H54 (cell line): ENCODE measurements at regions not wholly inside any gene's neighbourhood (a gene's known extent, or its start where the extent isn't known, plus 50 kb on each side); places are given as distances from the start of the nearest gene placed in this dataset.

Experiments used
- DNase-seq: peaks from one replicate; pipeline ENCODE4 v3.0.0; 2011; ENCODE audit warnings: low spot score, mixed read lengths; ENCODE audit not compliant: insufficient read length
- FAIRE-seq: peaks from 3 replicates; lab custom pipeline; 2011; peaks lifted over from hg19 to GRCh38; lab: Jason Lieb, UNC
- POLR2A ChIP-seq: IDR thresholded peaks from 2 replicates; pipeline ENCODE4 v1.6.1; 2011; ENCODE audit warnings: low read depth, mild to moderate bottlenecking, low read length

- peak; percentile 11 for FAIRE-seq
- no peak for TF ChIP-seq POLR2A
- no peak for DNase-seq
Observed at GRCh38 chr13:90201202-90201601, 1146.3 kb upstream of the MIR17HG start.

GRCh38 chr13:90201676-90202460 is 1145.6 kb upstream of the MIR17HG start:
- DNase-seq (no peak), FAIRE-seq (peak; percentile 75)
- no peak for TF ChIP-seq POLR2A

- no peak for DNase-seq
- TF ChIP-seq POLR2A, result no peak
- FAIRE-seq, result no peak
Observed at GRCh38 chr13:90205081-90205480, 1142.4 kb upstream of the MIR17HG start.

- DNase-seq, result no peak
- FAIRE-seq, result no peak
Observed at GRCh38 chr13:90205911-90206310, 1141.6 kb upstream of the MIR17HG start.

GRCh38 chr13:90217275-90217674 is 1130.2 kb upstream of the MIR17HG start:
- FAIRE-seq, result peak; percentile 45
- TF ChIP-seq POLR2A, result no peak
- DNase-seq, result no peak

More at GRCh38 chr13:90205911-90206310, 1141.6 kb upstream of the MIR17HG start:
- TF ChIP-seq POLR2A, result no peak

- TF ChIP-seq POLR2A, result no peak
- no peak for DNase-seq
- FAIRE-seq, result no peak
Observed at GRCh38 chr13:90222758-90223157, 1124.7 kb upstream of the MIR17HG start.

DNA sequence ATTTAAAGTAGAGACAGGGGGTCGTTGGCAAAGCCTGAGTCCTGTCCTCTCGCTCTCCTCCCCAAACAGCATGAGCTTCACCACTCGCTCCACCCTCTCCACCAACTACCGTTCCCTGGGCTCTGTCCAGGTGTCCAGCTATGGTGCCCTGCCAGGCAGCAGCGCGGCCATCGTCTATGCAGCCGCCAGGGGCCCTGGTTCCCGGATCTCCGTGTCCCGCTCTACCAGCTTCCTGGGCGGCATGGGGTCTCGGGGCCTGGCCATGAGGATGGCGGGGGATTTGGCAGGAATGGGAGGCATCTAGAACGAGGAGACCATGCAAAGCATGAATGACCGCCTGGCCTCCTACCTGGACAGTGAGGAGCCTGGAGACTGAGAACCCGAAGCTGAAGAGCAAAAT is 1117.2 kb upstream of the MIR17HG start:
- TF ChIP-seq POLR2A, result no peak
- DNase-seq (no peak), FAIRE-seq (no peak)

DNA sequence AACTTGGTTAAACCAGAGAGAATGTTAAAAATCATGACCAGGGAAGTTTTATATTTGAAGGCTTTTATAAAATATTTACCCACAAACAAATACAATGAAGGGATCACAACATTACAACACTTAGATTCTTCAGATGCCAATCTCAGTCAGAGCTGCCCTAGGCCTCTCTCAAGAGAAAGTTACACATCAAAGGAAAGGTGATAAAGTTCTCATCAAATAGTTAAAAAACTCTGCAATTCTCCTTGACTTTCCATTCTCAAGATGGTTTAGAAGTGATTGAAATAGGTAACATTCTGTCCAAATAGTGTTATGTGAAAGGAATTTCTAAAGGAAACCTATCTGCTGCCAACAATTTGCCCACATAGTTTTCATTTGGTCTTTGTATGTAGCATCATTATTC is 1115.2 kb upstream of the MIR17HG start:
- DNase-seq, result no peak
- no peak for TF ChIP-seq POLR2A
- FAIRE-seq, result no peak

- TF ChIP-seq POLR2A, result no peak
- FAIRE-seq, result no peak
- DNase-seq, result no peak
Observed at GRCh38 chr13:90233933-90234672, 1113.4 kb upstream of the MIR17HG start.

DNA sequence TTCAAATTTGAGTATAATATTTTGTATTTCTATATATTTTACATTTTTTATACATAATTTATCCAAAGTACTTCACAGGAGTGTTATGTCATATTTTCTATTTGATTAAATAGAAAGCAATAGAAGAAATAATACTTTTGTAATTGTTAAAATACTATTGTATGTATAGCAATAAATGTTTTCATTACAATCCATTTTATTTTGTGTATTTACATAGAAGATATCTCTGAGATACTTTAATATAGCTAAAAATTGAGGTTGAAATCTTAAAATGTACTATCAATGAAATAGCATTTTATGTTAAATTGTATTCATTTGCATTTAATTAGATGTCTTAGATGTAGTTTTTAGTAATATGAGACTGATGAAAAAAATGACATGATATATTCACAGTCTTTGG is 1109.6 kb upstream of the MIR17HG start:
- no peak for TF ChIP-seq POLR2A
- DNase-seq (no peak), FAIRE-seq (no peak)

- TF ChIP-seq POLR2A, result no peak
- FAIRE-seq (peak; percentile 65), DNase-seq (peak; percentile 5)
Observed at GRCh38 chr13:90238413-90238812, 1109.1 kb upstream of the MIR17HG start.

- FAIRE-seq, result no peak
- no peak for DNase-seq
- no peak for TF ChIP-seq POLR2A
Observed at GRCh38 chr13:90239130-90239529, 1108.4 kb upstream of the MIR17HG start.

DNA sequence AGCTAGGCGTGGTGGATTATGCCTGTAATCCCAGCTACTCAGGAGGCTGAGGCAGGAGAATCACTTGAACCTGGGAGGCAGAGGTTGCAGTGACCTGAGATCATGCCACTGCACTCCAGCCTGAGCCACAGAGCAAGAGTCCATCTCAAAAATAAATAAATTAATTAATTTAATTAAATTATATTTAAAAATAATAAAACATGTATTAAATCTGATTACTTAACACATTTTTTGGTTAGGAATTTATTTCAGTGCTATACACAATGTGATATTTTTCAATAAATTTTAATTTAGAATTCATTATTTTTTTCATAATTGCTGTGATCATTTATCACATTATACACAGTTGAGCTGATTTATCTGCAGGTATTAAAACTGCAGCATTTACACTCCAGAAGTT is 1101.5 kb upstream of the MIR17HG start:
- no peak for DNase-seq
- FAIRE-seq, result no peak
- no peak for TF ChIP-seq POLR2A

GRCh38 chr13:90246687-90247345 is 1100.7 kb upstream of the MIR17HG start:
- DNase-seq (no peak), FAIRE-seq (no peak)
- TF ChIP-seq POLR2A, result no peak
